B cell (primary cell): ENCODE measurements at regions not wholly inside any gene's neighbourhood (a gene's known extent, or its start where the extent isn't known, plus 50 kb on each side); places are given as distances from the start of the nearest gene placed in this dataset.

Experiments
- EZH2 ChIP-seq: IDR thresholded peaks from 2 replicates; pipeline ENCODE4 v1.6.1; 2012; ENCODE audit warnings: borderline replicate concordance, low read depth, mild to moderate bottlenecking, moderate library complexity, low read length; ENCODE audit not compliant: insufficient read depth, poor library complexity, severe bottlenecking
- TF ChIP-seq, protein P1 (sequence below): fragments of 200-600 bp; IDR thresholded peaks from one replicate; pipeline ENCODE4 v1.8.0; 2022; ENCODE audit warnings: antibody characterized with exemption, mild to moderate bottlenecking

DNA sequence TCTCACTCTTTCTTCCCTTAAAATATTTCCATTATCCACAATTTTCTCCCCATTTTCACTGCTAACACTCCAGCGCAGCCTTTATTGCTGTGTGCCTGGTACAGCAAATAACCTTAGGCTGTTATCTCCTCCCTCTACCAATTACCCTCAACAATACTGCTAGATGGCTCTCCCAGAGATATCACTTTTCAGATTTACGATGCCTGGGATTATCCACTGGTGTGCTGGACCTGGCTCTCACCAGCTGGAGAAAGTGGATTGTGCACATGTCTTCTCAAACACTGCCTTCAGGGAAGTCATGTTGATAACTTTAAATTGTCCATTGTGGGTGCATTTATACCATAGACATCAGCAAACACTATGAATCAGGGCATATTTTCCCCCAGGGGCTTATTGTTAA lies 101.9 kb upstream of the ADAMTS20 start:
- TF ChIP-seq EZH2 = no peak
- TF ChIP-seq, protein P1, sequence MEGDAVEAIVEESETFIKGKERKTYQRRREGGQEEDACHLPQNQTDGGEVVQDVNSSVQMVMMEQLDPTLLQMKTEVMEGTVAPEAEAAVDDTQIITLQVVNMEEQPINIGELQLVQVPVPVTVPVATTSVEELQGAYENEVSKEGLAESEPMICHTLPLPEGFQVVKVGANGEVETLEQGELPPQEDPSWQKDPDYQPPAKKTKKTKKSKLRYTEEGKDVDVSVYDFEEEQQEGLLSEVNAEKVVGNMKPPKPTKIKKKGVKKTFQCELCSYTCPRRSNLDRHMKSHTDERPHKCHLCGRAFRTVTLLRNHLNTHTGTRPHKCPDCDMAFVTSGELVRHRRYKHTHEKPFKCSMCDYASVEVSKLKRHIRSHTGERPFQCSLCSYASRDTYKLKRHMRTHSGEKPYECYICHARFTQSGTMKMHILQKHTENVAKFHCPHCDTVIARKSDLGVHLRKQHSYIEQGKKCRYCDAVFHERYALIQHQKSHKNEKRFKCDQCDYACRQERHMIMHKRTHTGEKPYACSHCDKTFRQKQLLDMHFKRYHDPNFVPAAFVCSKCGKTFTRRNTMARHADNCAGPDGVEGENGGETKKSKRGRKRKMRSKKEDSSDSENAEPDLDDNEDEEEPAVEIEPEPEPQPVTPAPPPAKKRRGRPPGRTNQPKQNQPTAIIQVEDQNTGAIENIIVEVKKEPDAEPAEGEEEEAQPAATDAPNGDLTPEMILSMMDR = no peak
